ENCODE measurements at regions not wholly inside any gene's neighbourhood (a gene's known extent, or its start where the extent isn't known, plus 50 kb on each side); places are given as distances from the start of the nearest gene placed in this dataset.

- no peaks in the 10 kb centered on the region for H3K36me3 ChIP-seq (ENCODE audit: insufficient read depth in 1 of 2, low read depth in 1 of 2)
- no peak for DNase-seq
- intact Hi-C loops (cut with DNase I): loop anchor here in 1 of 2 donors (1.0 kb wide), 1 partner anchor 15 kb away; no protein-coding TSS in a partner anchor
- H3K4me3 ChIP-seq: no peak overlapping the region
- H3K9me3 ChIP-seq: no peaks in the 10 kb centered on the region
- TF ChIP-seq CTCF (IDR thresholded peaks at IDR 0.05): no peak
- no peak overlapping the region for H3K27ac ChIP-seq
- H3K27me3 ChIP-seq (ENCODE audit: insufficient read depth in 3 of 3, low read length in 2 of 3): no peaks in the 10 kb centered on the region
- no peaks in the 10 kb centered on the region for H3K4me1 ChIP-seq
- no peak for ATAC-seq
- WGBS, 3 donors: 81 to 86% (median 86%) methylated on average over 2 of the region's 2 CpGs
Observed at GRCh38 chr6:16038938-16039337, 89.9 kb upstream of the MYLIP start.

GRCh38 chr6:16035488-16036080 is 93.3 kb upstream of the MYLIP start:
- no peak overlapping the region for H3K4me3 ChIP-seq
- H3K27me3 ChIP-seq (ENCODE audit: insufficient read depth in 3 of 3, low read length in 2 of 3): no peaks in the 10 kb centered on the region
- 80 to 90% (median 83%) methylated on average over 4 of the region's 4 CpGs for WGBS, 3 donors
- no peak for DNase-seq
- intact Hi-C loops (cut with DNase I): no loop called here
- no peak for TF ChIP-seq CTCF (IDR thresholded peaks at IDR 0.05)
- H3K9me3 ChIP-seq: no peaks in the 10 kb centered on the region
- no peak for ATAC-seq
- no peak overlapping the region for H3K27ac ChIP-seq
- H3K4me1 ChIP-seq: no peaks in the 10 kb centered on the region
- no peaks in the 10 kb centered on the region for H3K36me3 ChIP-seq (ENCODE audit: insufficient read depth in 1 of 2, low read depth in 1 of 2)

GRCh38 chr6:16033214-16033613 is 95.7 kb upstream of the MYLIP start:
- H3K27ac ChIP-seq: no peak overlapping the region
- ATAC-seq (no peak), DNase-seq (no peak)
- intact Hi-C loops (cut with DNase I): no loop called here
- no peaks in the 10 kb centered on the region for H3K9me3 ChIP-seq
- H3K27me3 ChIP-seq (ENCODE audit: insufficient read depth in 3 of 3, low read length in 2 of 3): no peaks in the 10 kb centered on the region
- no peak for TF ChIP-seq CTCF (IDR thresholded peaks at IDR 0.05)
- no peaks in the 10 kb centered on the region for H3K36me3 ChIP-seq (ENCODE audit: insufficient read depth in 1 of 2, low read depth in 1 of 2)
- no peaks in the 10 kb centered on the region for H3K4me1 ChIP-seq
- no peak overlapping the region for H3K4me3 ChIP-seq
- WGBS, 3 donors: 61 to 80% (median 62%) methylated on average over 3 of the region's 3 CpGs

GRCh38 chr6:16031278-16031981 is 97.5 kb upstream of the MYLIP start:
- 88 to 89% (median 88%) methylated on average over 6 of the region's 6 CpGs for WGBS, 3 donors

More at GRCh38 chr6:16031278-16031981, 97.5 kb upstream of the MYLIP start:
- Histone ChIP-seq H3K27me3 (ENCODE audit: insufficient read depth in 3 of 3, low read length in 2 of 3) (no peaks in the 10 kb centered on the region), H3K4me1 (no peaks in the 10 kb centered on the region), H3K27ac (no peak overlapping the region), H3K36me3 (ENCODE audit: insufficient read depth in 1 of 2, low read depth in 1 of 2) (no peaks in the 10 kb centered on the region), H3K4me3 (no peak overlapping the region), H3K9me3 (no peaks in the 10 kb centered on the region)
- intact Hi-C loops (cut with DNase I): no loop called here
- no peak for TF ChIP-seq CTCF (IDR thresholded peaks at IDR 0.05)
- ATAC-seq (no peak), DNase-seq (no peak)
